Neuronal stem cell (in vitro differentiated cells): ENCODE measurements at regions not wholly inside any gene's neighbourhood (a gene's known extent, or its start where the extent isn't known, plus 50 kb on each side); places are given as distances from the start of the nearest gene placed in this dataset.
A peak's percentile ranks its signal among the peaks of the same experiment; 100 is the strongest.

Source experiments
- DNase-seq: peaks from one replicate; pipeline ENCODE4 v3.0.0-alpha.2; 2013; ENCODE audit warnings: low spot score
- H2AFZ ChIP-seq: one replicate; pipeline ENCODE4 v1.6.1; 2013; ENCODE audit warnings: mild to moderate bottlenecking, low read length, inconsistent platforms
- H2AK5ac ChIP-seq: 2 replicates; pipeline ENCODE4 v1.6.1; 2013; ENCODE audit warnings: low read depth, mild to moderate bottlenecking, inconsistent platforms, low read length, moderate library complexity, mixed read lengths
- H2BK120ac ChIP-seq: 2 replicates; pipeline ENCODE4 v1.6.1; 2013; ENCODE audit warnings: low read depth, mild to moderate bottlenecking, inconsistent platforms, low read length, moderate library complexity, mixed read lengths
- H2BK12ac ChIP-seq: one replicate; pipeline ENCODE4 v1.6.1; 2013; ENCODE audit warnings: low read length, inconsistent platforms
- H2BK15ac ChIP-seq: 2 replicates; pipeline ENCODE4 v1.6.1; 2013; ENCODE audit warnings: mild to moderate bottlenecking, low read length, inconsistent platforms, mixed read lengths
- H2BK5ac ChIP-seq: one replicate; pipeline ENCODE4 v1.6.1; 2013; ENCODE audit warnings: inconsistent platforms, mild to moderate bottlenecking, low read length, moderate library complexity
- H3K14ac ChIP-seq: one replicate; pipeline ENCODE4 v1.6.1; 2013; ENCODE audit warnings: low read length, inconsistent platforms
- H3K18ac ChIP-seq: 2 replicates; pipeline ENCODE4 v1.6.1; 2013; ENCODE audit warnings: low read length, inconsistent platforms
- H3K23ac ChIP-seq: 2 replicates; pipeline ENCODE4 v1.6.1; 2013; ENCODE audit warnings: low read depth, mild to moderate bottlenecking, mixed read lengths, low read length, inconsistent platforms; ENCODE audit not compliant: poor library complexity
- H3K27ac ChIP-seq: replicated peaks from 3 replicates; pipeline ENCODE4 v1.5.1; 2013; ENCODE audit warnings: low read length, inconsistent platforms
- H3K27me3 ChIP-seq, 3 experiments: 2 replicates each; pipeline ENCODE4 v1.6.1; 2013; ENCODE audit warnings: low read length in 3 of 3, mild to moderate bottlenecking in 2 of 3, inconsistent platforms in 1 of 3, low read depth in 1 of 3, mixed read lengths in 1 of 3, moderate library complexity in 1 of 3; ENCODE audit not compliant: control insufficient read depth in 3 of 3, insufficient read depth in 3 of 3
- H3K36me3 ChIP-seq, 2 donors: replicated peaks in 1 of 2; 2 replicates each; pipeline ENCODE4 v1.6.1; 2013; ENCODE audit warnings: low read length in 2 of 2; ENCODE audit not compliant: control insufficient read depth in 2 of 2, insufficient read depth in 2 of 2
- H3K4ac ChIP-seq: 2 replicates; pipeline ENCODE4 v1.6.1; 2013; ENCODE audit warnings: inconsistent platforms, mild to moderate bottlenecking, low read length, moderate library complexity
- H3K4me1 ChIP-seq, 2 donors: 1 replicate in 1 of 2; 2 replicates in 1 of 2; pipeline ENCODE4 v1.6.1; 2013; ENCODE audit warnings: low read length in 2 of 2, low read depth in 1 of 2; ENCODE audit not compliant: control insufficient read depth in 2 of 2, insufficient read depth in 1 of 2
- H3K4me2 ChIP-seq: one replicate; pipeline ENCODE4 v1.6.1; 2013; ENCODE audit warnings: mild to moderate bottlenecking, low read length, inconsistent platforms; ENCODE audit not compliant: insufficient read depth, poor library complexity, severe bottlenecking
- H3K4me3 ChIP-seq, 2 donors: 2 replicates each; pipeline ENCODE4 v1.5.1; 2013; ENCODE audit warnings: low read length in 2 of 2, mild to moderate bottlenecking in 2 of 2, inconsistent platforms in 1 of 2, moderate library complexity in 1 of 2
- H3K79me1 ChIP-seq: one replicate; pipeline ENCODE4 v1.6.1; 2013; ENCODE audit warnings: low read depth, mild to moderate bottlenecking, inconsistent platforms, low read length, moderate library complexity
- H3K9ac ChIP-seq: one replicate; pipeline ENCODE4 v1.6.1; 2013; ENCODE audit warnings: mild to moderate bottlenecking, low read depth, low read length, inconsistent platforms; ENCODE audit not compliant: poor library complexity
- H3K9me3 ChIP-seq, 2 donors: replicated peaks in 1 of 2; 2 replicates each; pipeline versions ENCODE3 to v1.6.1; 2013; ENCODE audit warnings: low read length in 2 of 2, mild to moderate bottlenecking in 2 of 2, inconsistent platforms in 1 of 2, low read depth in 1 of 2, mixed read lengths in 1 of 2, moderate library complexity in 1 of 2; ENCODE audit not compliant: control insufficient read depth in 2 of 2, insufficient read depth in 1 of 2
- H4K8ac ChIP-seq: one replicate; pipeline ENCODE4 v1.6.1; 2013; ENCODE audit warnings: low read depth, mild to moderate bottlenecking, inconsistent platforms, low read length, moderate library complexity
- H4K91ac ChIP-seq: one replicate; pipeline ENCODE4 v1.6.1; 2013; ENCODE audit warnings: low read length, low read depth, mild to moderate bottlenecking, inconsistent platforms; ENCODE audit not compliant: poor library complexity
- WGBS, 2 donors: extraction: QIAGEN DNeasy Blood & Tissue Kit; methylation state at CpG; one replicate each; pipeline ENCODE4 v1.1.7; 2013; ENCODE audit warnings: missing lambda C conversion rate in 2 of 2, mixed read lengths in 1 of 2; ENCODE audit not compliant: insufficient read length in 2 of 2, insufficient replicate concordance in 1 of 2; ENCODE audit errors: extremely low coverage in 2 of 2; 5-methylcytosine and 5-hydroxymethylcytosine counted together

GRCh38 chr2:204257781-204258180 is 287.5 kb upstream of the PARD3B start:
- Histone ChIP-seq H3K4ac (no peak overlapping the region), H2BK5ac (no peak overlapping the region), H2BK12ac (no peak overlapping the region), H2BK120ac (no peak overlapping the region), H2AK5ac (no peak overlapping the region), H3K18ac (no peak overlapping the region), H3K79me1 (no peaks in the 10 kb centered on the region), H3K27me3 (no peaks in the 10 kb centered on the region), H3K4me3 (no peak overlapping the region), H3K14ac (no peak overlapping the region), H2AFZ (no peak overlapping the region), H3K27ac (no peak overlapping the region), H4K8ac (no peak overlapping the region), H3K23ac (no peak overlapping the region), H4K91ac (no peak overlapping the region), H3K36me3 (no peaks in the 10 kb centered on the region), H3K4me1 (peaks cover 20 to 58% of the 10 kb centered on the region in 2 donors), H3K9ac (no peak overlapping the region), H3K9me3 (no peaks in the 10 kb centered on the region), H2BK15ac (no peak overlapping the region), H3K4me2 (no peak overlapping the region)
- WGBS, 2 donors: no CpG with 5 or more reads among the region's 5 CpGs
- no peak for DNase-seq

- no peak overlapping the region for H3K23ac ChIP-seq
- H2BK15ac ChIP-seq: no peak overlapping the region
- H3K18ac ChIP-seq: no peak overlapping the region
- no peaks in the 10 kb centered on the region for H3K36me3 ChIP-seq
- no peak overlapping the region for H3K9ac ChIP-seq
- H4K91ac ChIP-seq: no peak overlapping the region
- H2AK5ac ChIP-seq: no peak overlapping the region
- no peak overlapping the region for H2BK120ac ChIP-seq
- H2AFZ ChIP-seq: no peak overlapping the region
- H3K4me2 ChIP-seq: no peak overlapping the region
- H3K27ac ChIP-seq: no peak overlapping the region
- no peak overlapping the region for H4K8ac ChIP-seq
- no peak overlapping the region for H2BK5ac ChIP-seq
- no peak overlapping the region for H3K4ac ChIP-seq
- DNase-seq: no peak
- H3K14ac ChIP-seq: no peak overlapping the region
- H3K79me1 ChIP-seq: no peaks in the 10 kb centered on the region
- H2BK12ac ChIP-seq: no peak overlapping the region
- no peak overlapping the region for H3K4me3 ChIP-seq
- H3K9me3 ChIP-seq: no peaks in the 10 kb centered on the region
- peaks cover 23 to 58% of the 10 kb centered on the region in 2 donors for H3K4me1 ChIP-seq
- H3K27me3 ChIP-seq: no peaks in the 10 kb centered on the region
These were observed 286.4 kb upstream of the PARD3B start for GRCh38 chr2:204258890-204259289.

GRCh38 chr2:204260162-204260877 is 285.0 kb upstream of the PARD3B start:
- no peak overlapping the region for H2BK15ac ChIP-seq
- no peak overlapping the region for H3K4me3 ChIP-seq
- no peaks in the 10 kb centered on the region for H3K27me3 ChIP-seq
- no peaks in the 10 kb centered on the region for H3K9me3 ChIP-seq
- H2BK12ac ChIP-seq: no peak overlapping the region
- H3K9ac ChIP-seq: no peak overlapping the region
- H4K91ac ChIP-seq: no peak overlapping the region
- H4K8ac ChIP-seq: no peak overlapping the region
- H3K23ac ChIP-seq: no peak overlapping the region
- no peak overlapping the region for H3K18ac ChIP-seq
- no peak overlapping the region for H2AK5ac ChIP-seq
- H2BK120ac ChIP-seq: no peak overlapping the region
- H2AFZ ChIP-seq: peak overlapping the region; percentile 73
- H3K4me2 ChIP-seq: no peak overlapping the region
- H3K27ac ChIP-seq: peak overlapping the region; percentile 38
- WGBS, 2 donors: no CpG with 5 or more reads among the region's 9 CpGs
- H3K79me1 ChIP-seq: no peaks in the 10 kb centered on the region
- no peaks in the 10 kb centered on the region for H3K36me3 ChIP-seq
- H2BK5ac ChIP-seq: no peak overlapping the region
- H3K14ac ChIP-seq: no peak overlapping the region
- peaks cover 35 to 52% of the 10 kb centered on the region in 2 donors for H3K4me1 ChIP-seq
- peak; percentile 85 for DNase-seq
- no peak overlapping the region for H3K4ac ChIP-seq

GRCh38 chr2:204260901-204261300 is 284.4 kb upstream of the PARD3B start:
- no peak overlapping the region for H2BK12ac ChIP-seq
- no peak overlapping the region for H2BK5ac ChIP-seq
- H3K27me3 ChIP-seq: no peaks in the 10 kb centered on the region
- H2AFZ ChIP-seq: no peak overlapping the region
- H3K4me2 ChIP-seq: no peak overlapping the region
- H2BK15ac ChIP-seq: no peak overlapping the region
- no peaks in the 10 kb centered on the region for H3K9me3 ChIP-seq
- no peaks in the 10 kb centered on the region for H3K79me1 ChIP-seq
- no peak overlapping the region for H3K9ac ChIP-seq
- peaks cover 37 to 52% of the 10 kb centered on the region in 2 donors for H3K4me1 ChIP-seq
- no CpG with 5 or more reads among the region's 2 CpGs for WGBS, 2 donors
- no peak overlapping the region for H3K18ac ChIP-seq
- H2BK120ac ChIP-seq: no peak overlapping the region
- no peak overlapping the region for H3K4me3 ChIP-seq
- no peak overlapping the region for H3K23ac ChIP-seq
- no peak overlapping the region for H4K91ac ChIP-seq
- no peak overlapping the region for H2AK5ac ChIP-seq
- no peaks in the 10 kb centered on the region for H3K36me3 ChIP-seq
- H3K27ac ChIP-seq: no peak overlapping the region
- no peak overlapping the region for H4K8ac ChIP-seq
- no peak for DNase-seq
- H3K14ac ChIP-seq: no peak overlapping the region
- H3K4ac ChIP-seq: no peak overlapping the region
